DND-41 (cell line): ENCODE measurements at regions not wholly inside any gene's neighbourhood (a gene's known extent, or its start where the extent isn't known, plus 50 kb on each side); places are given as distances from the start of the nearest gene placed in this dataset.

Source experiments
- ATAC-seq: fragments of 200-7000 bp; cut with Tn5 transposase; 3 replicates; pipeline ENCODE4 v1.9.1; 2021; ENCODE audit warnings: low read depth; ENCODE audit not compliant: insufficient read depth
- DNase-seq: peaks from one replicate; pipeline ENCODE4 v3.0.0-alpha.2; 2020
- H2AFZ ChIP-seq: 2 replicates; pipeline ENCODE4 v1.6.0; 2012; ENCODE audit warnings: low read depth, low read length
- H3K27ac ChIP-seq: 2 replicates; pipeline ENCODE4 v1.5.1; 2012; ENCODE audit warnings: low read length, inconsistent platforms
- H3K27me3 ChIP-seq: fragments of 200-600 bp; sonication (generic); 2 replicates; pipeline ENCODE4 v1.6.0; 2012; ENCODE audit warnings: low read length, mild to moderate bottlenecking, inconsistent platforms; ENCODE audit not compliant: insufficient read depth, poor library complexity
- H3K36me3 ChIP-seq: 2 replicates; pipeline ENCODE4 v1.5.1; 2012; ENCODE audit warnings: low read length, inconsistent platforms; ENCODE audit not compliant: insufficient read depth
- H3K4me1 ChIP-seq: 2 replicates; pipeline ENCODE4 v1.5.1; 2012; ENCODE audit warnings: mild to moderate bottlenecking, low read length; ENCODE audit not compliant: insufficient read depth
- H3K4me2 ChIP-seq: 2 replicates; pipeline ENCODE4 v1.6.0; 2012; ENCODE audit warnings: mild to moderate bottlenecking, moderate library complexity, low read length, inconsistent platforms; ENCODE audit not compliant: insufficient read depth
- H3K4me3 ChIP-seq, 2 experiments: fragments of 200-600 bp in 1 of 2; shearing (Covaris generic) in 1 of 2; 2 replicates each; pipeline ENCODE4 v1.5.1; 2012 to 2016; ENCODE audit warnings: inconsistent platforms in 2 of 2, low read length in 2 of 2, mild to moderate bottlenecking in 2 of 2, low read depth in 1 of 2, moderate library complexity in 1 of 2
- H3K79me2 ChIP-seq: 2 replicates; pipeline ENCODE4 v1.6.0; 2012; ENCODE audit warnings: low read length, inconsistent platforms; ENCODE audit not compliant: insufficient read depth
- H3K9ac ChIP-seq: 2 replicates; pipeline ENCODE4 v1.6.0; 2012; ENCODE audit warnings: low read depth, mild to moderate bottlenecking, inconsistent platforms, low read length, moderate library complexity
- H3K9me3 ChIP-seq: 2 replicates; pipeline ENCODE4 v1.5.1; 2012; ENCODE audit warnings: low read length, moderate library complexity, mild to moderate bottlenecking, inconsistent platforms; ENCODE audit not compliant: insufficient read depth, severe bottlenecking
- H4K20me1 ChIP-seq: 2 replicates; pipeline ENCODE4 v1.6.0; 2012; ENCODE audit warnings: low read length; ENCODE audit not compliant: insufficient read depth
- CTCF ChIP-seq: IDR thresholded peaks from 2 replicates; pipeline ENCODE4 v1.5.1; 2012; ENCODE audit warnings: borderline replicate concordance, low read length, moderate library complexity, mild to moderate bottlenecking; ENCODE audit not compliant: poor library complexity, severe bottlenecking; ENCODE audit errors: extremely low read depth
- EZH2 ChIP-seq: IDR thresholded peaks from 3 replicates; pipeline ENCODE4 v1.6.1; 2012; ENCODE audit warnings: borderline replicate concordance, low read depth, mild to moderate bottlenecking, moderate library complexity, low read length, inconsistent platforms; ENCODE audit not compliant: severe bottlenecking

- ATAC-seq (no peak), DNase-seq (no peak)
- Histone ChIP-seq H3K9ac (no peak overlapping the region), H4K20me1 (0 out of 2 replicates have a peak, but pooled peaks cover 6% of the 10 kb centered on the region), H3K9me3 (no peaks in the 10 kb centered on the region), H2AFZ (no peak overlapping the region), H3K27me3 (no peaks in the 10 kb centered on the region), H3K4me2 (no peak overlapping the region), H3K36me3 (no peaks in the 10 kb centered on the region), H3K79me2 (no peaks in the 10 kb centered on the region), H3K4me3 (no peak overlapping the region), H3K4me1 (no peaks in the 10 kb centered on the region), H3K27ac (no peak overlapping the region)
- TF ChIP-seq CTCF (no peak), EZH2 (no peak)
Observed at GRCh38 chr20:51335329-51335841, 207.1 kb downstream of the NFATC2 start.

DNA sequence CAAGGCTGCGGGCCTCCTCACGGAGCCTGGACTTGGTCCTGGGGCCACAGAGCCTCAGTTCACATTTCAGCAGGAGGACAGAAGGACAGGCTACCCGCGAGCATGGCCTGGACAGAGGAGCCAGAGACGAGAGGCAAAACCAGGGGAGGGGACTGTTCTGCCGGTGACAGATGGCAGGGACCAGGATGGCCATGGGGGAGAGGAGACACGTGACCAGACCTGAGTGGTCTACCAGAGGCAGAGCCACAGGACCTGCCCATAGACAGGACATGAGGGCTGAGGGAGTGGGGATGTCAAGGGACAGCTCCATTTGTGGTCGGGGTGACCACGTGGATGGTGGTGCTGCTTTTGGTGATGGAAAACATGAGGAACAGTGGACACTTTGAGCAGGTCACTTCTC lies 207.9 kb downstream of the NFATC2 start:
- ATAC-seq: no peak
- no peaks in the 10 kb centered on the region for H3K79me2 ChIP-seq
- H3K9ac ChIP-seq: no peak overlapping the region
- no peaks in the 10 kb centered on the region for H3K36me3 ChIP-seq
- no peak overlapping the region for H2AFZ ChIP-seq
- DNase-seq: no peak
- H4K20me1 ChIP-seq: 0 out of 2 replicates have a peak, but pooled peaks cover 6% of the 10 kb centered on the region
- H3K27ac ChIP-seq: no peak overlapping the region
- H3K9me3 ChIP-seq: no peaks in the 10 kb centered on the region
- no peaks in the 10 kb centered on the region for H3K27me3 ChIP-seq
- H3K4me2 ChIP-seq: no peak overlapping the region
- no peak for TF ChIP-seq EZH2
- no peak for TF ChIP-seq CTCF
- H3K4me1 ChIP-seq: no peaks in the 10 kb centered on the region
- H3K4me3 ChIP-seq: no peak overlapping the region

- Histone ChIP-seq H3K4me1 (no peaks in the 10 kb centered on the region), H3K4me2 (no peak overlapping the region), H3K79me2 (no peaks in the 10 kb centered on the region), H3K36me3 (no peaks in the 10 kb centered on the region), H3K27ac (no peak overlapping the region), H4K20me1 (0 out of 2 replicates have a peak, but pooled peaks cover 6% of the 10 kb centered on the region), H2AFZ (no peak overlapping the region), H3K4me3 (no peak overlapping the region), H3K9ac (no peak overlapping the region), H3K27me3 (no peaks in the 10 kb centered on the region), H3K9me3 (no peaks in the 10 kb centered on the region)
- DNase-seq: no peak
- ATAC-seq: no peak
- no peak for TF ChIP-seq EZH2
Observed at GRCh38 chr20:51333971-51334370, 208.5 kb downstream of the NFATC2 start.

DNA sequence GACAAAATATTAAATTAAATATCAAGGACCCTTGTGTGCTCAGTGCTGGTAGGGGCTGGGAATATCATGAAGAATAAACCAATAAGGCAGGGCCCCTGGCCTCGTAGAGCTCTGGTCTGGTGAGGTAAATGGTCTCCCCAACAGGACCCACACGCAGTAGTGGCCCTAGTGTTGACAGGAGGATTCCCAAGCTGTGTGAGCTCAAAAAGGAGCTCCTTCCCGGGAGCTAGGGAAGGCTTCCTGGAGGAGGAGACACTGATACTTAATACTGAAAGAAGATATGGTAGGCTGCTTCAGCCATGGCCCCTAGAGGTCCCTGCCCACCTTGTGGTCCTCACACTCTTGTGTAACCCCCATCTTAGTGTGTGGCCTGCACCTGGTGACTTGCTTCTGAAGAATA lies 209.1 kb downstream of the NFATC2 start:
- Histone ChIP-seq H3K9ac (no peak overlapping the region), H3K4me3 (no peak overlapping the region), H4K20me1 (0 out of 2 replicates have a peak, but pooled peaks cover 6% of the 10 kb centered on the region), H3K27ac (no peak overlapping the region), H3K79me2 (no peaks in the 10 kb centered on the region), H3K4me2 (no peak overlapping the region), H3K4me1 (no peaks in the 10 kb centered on the region), H3K9me3 (no peaks in the 10 kb centered on the region), H2AFZ (no peak overlapping the region), H3K36me3 (no peaks in the 10 kb centered on the region), H3K27me3 (no peaks in the 10 kb centered on the region)
- no peak for TF ChIP-seq EZH2
- no peak for TF ChIP-seq CTCF
- ATAC-seq: no peak
- DNase-seq: no peak
